GM23338 (cell line): ENCODE measurements at regions not wholly inside any gene's neighbourhood (a gene's known extent, or its start where the extent isn't known, plus 50 kb on each side); places are given as distances from the start of the nearest gene placed in this dataset.

Experiments
- ATAC-seq: fragments of 200-7000 bp; cut with Tn5 transposase; 3 replicates; pipeline ENCODE4 v1.9.1; 2020
- DNase-seq: peaks from one replicate; pipeline ENCODE4 v3.0.0-alpha.2; 2015; ENCODE audit warnings: low spot score
- H2AFZ ChIP-seq: fragments of 200-600 bp; sonication (generic); 2 replicates; pipeline ENCODE4 v1.8.0; 2016; ENCODE audit warnings: antibody characterized with exemption, mild to moderate bottlenecking, moderate library complexity
- H3F3A ChIP-seq: fragments of 200-600 bp; sonication (generic); replicated peaks from 2 replicates; pipeline ENCODE4 v1.8.0; 2017; ENCODE audit warnings: antibody characterized with exemption, mixed run types, low read depth
- H3K27ac ChIP-seq: fragments of 200-600 bp; sonication (generic); 2 replicates; pipeline ENCODE4 v1.6.1; 2016; ENCODE audit warnings: low read depth
- H3K27me3 ChIP-seq: fragments of 200-600 bp; sonication (generic); 2 replicates; pipeline ENCODE4 v1.8.0; 2016; ENCODE audit warnings: mild to moderate bottlenecking, mixed run types, moderate library complexity; ENCODE audit not compliant: insufficient read depth
- H3K36me3 ChIP-seq: fragments of 200-600 bp; sonication (generic); 2 replicates; pipeline ENCODE4 v1.8.0; 2016; ENCODE audit warnings: mild to moderate bottlenecking; ENCODE audit not compliant: insufficient read depth
- H3K4me1 ChIP-seq: fragments of 200-600 bp; sonication (generic); 2 replicates; pipeline ENCODE4 v1.8.0; 2016; ENCODE audit warnings: mild to moderate bottlenecking, moderate library complexity; ENCODE audit not compliant: insufficient read depth
- H3K4me2 ChIP-seq: fragments of 200-600 bp; sonication (generic); 2 replicates; pipeline ENCODE4 v1.7.1; 2017; ENCODE audit warnings: mixed run types
- H3K4me3 ChIP-seq: fragments of 200-600 bp; sonication (generic); 2 replicates; pipeline ENCODE4 v1.6.1; 2016; ENCODE audit warnings: mixed run types
- H3K79me2 ChIP-seq: fragments of 200-600 bp; sonication (generic); replicated peaks from 2 replicates; pipeline ENCODE4 v1.8.0; 2017; ENCODE audit warnings: mild to moderate bottlenecking; ENCODE audit not compliant: insufficient read depth
- H3K9me2 ChIP-seq: fragments of 200-600 bp; sonication (generic); 2 replicates; pipeline ENCODE4 v1.8.0; 2017; ENCODE audit not compliant: insufficient read depth
- H4K20me1 ChIP-seq: fragments of 200-600 bp; sonication (generic); replicated peaks from 2 replicates; pipeline ENCODE4 v1.8.0; 2017; ENCODE audit warnings: mild to moderate bottlenecking; ENCODE audit not compliant: insufficient read depth
- H3K27ac Mint-ChIP-seq: 2 replicates; pipeline ENCODE4 v1.8.0; 2020; ENCODE audit warnings: inconsistent platforms, mild to moderate bottlenecking, moderate library complexity, mixed read lengths
- H3K27me3 Mint-ChIP-seq: 3 replicates; pipeline ENCODE4 v1.8.0; 2022; ENCODE audit warnings: low read depth, mild to moderate bottlenecking, moderate library complexity, mixed read lengths, inconsistent platforms; ENCODE audit not compliant: insufficient read depth, poor library complexity
- H3K36me3 Mint-ChIP-seq: 3 replicates; pipeline ENCODE4 v1.8.0; 2021; ENCODE audit warnings: low read depth, mild to moderate bottlenecking, inconsistent platforms, moderate library complexity, mixed read lengths
- H3K4me1 Mint-ChIP-seq: 3 replicates; pipeline ENCODE4 v1.8.0; 2020; ENCODE audit warnings: mild to moderate bottlenecking, inconsistent platforms, mixed read lengths
- H3K4me3 Mint-ChIP-seq: 3 replicates; pipeline ENCODE4 v1.8.0; 2021; ENCODE audit warnings: moderate library complexity, mild to moderate bottlenecking, inconsistent platforms, mixed read lengths
- H3K9me3 Mint-ChIP-seq: 3 replicates; pipeline ENCODE4 v1.8.0; 2020; ENCODE audit warnings: moderate library complexity, mild to moderate bottlenecking, inconsistent platforms, mixed read lengths
- CREB1 ChIP-seq: fragments of 250-450 bp; sonication (Bioruptor Pico); IDR thresholded peaks from 2 replicates; pipeline ENCODE4 v1.5.0; 2020; ENCODE audit warnings: low read depth, mild to moderate bottlenecking, moderate library complexity
- EZH2 ChIP-seq: fragments of 200-600 bp; sonication (generic); IDR thresholded peaks from one replicate; pipeline ENCODE4 v1.8.0; 2017; ENCODE audit warnings: antibody characterized with exemption, mild to moderate bottlenecking, low read depth; ENCODE audit not compliant: unreplicated experiment
- EZH2phosphoT487 ChIP-seq: fragments of 200-600 bp; sonication (generic); IDR thresholded peaks from one replicate; pipeline ENCODE4 v1.8.1; 2018; ENCODE audit warnings: antibody characterized with exemption; ENCODE audit not compliant: unreplicated experiment
- JUNB ChIP-seq: IDR thresholded peaks from one replicate; pipeline ENCODE4 v1.6.1; 2016; ENCODE audit warnings: antibody characterized with exemption; ENCODE audit not compliant: unreplicated experiment
- NANOG ChIP-seq: IDR thresholded peaks from 2 replicates; pipeline ENCODE4 v1.6.1; 2016; ENCODE audit warnings: antibody characterized with exemption, borderline replicate concordance
- POLR2AphosphoS5 ChIP-seq: IDR thresholded peaks from 2 replicates; pipeline ENCODE4 v1.6.1; 2016; ENCODE audit warnings: antibody characterized with exemption, low read depth
- STAT1 ChIP-seq: IDR thresholded peaks from one replicate; pipeline ENCODE4 v1.6.1; 2016; ENCODE audit warnings: antibody characterized with exemption; ENCODE audit not compliant: unreplicated experiment
- ZNF114 ChIP-seq: fragments of 250-450 bp; sonication (Bioruptor Pico); IDR thresholded peaks from 2 replicates; pipeline ENCODE4 v1.5.0; 2020; ENCODE audit warnings: mild to moderate bottlenecking, moderate library complexity
- ZNF331 ChIP-seq: fragments of 250-450 bp; sonication (Bioruptor Pico); IDR thresholded peaks from 2 replicates; pipeline ENCODE4 v1.5.0; 2020; ENCODE audit warnings: low read depth, mild to moderate bottlenecking, moderate library complexity
- TF ChIP-seq, protein P1 (sequence below), 2 experiments: fragments of 200-600 bp in 1 of 2; sonication (generic) in 1 of 2; conservative IDR thresholded peaks; 2 replicates each; pipeline versions ENCODE4 v1.5.1 to v1.6.1; 2016 to 2017; ENCODE audit warnings: antibody characterized with exemption in 2 of 2, low read depth in 2 of 2, mild to moderate bottlenecking in 2 of 2, moderate library complexity in 1 of 2
- TF ChIP-seq, protein P2 (sequence below): IDR thresholded peaks from 2 replicates; pipeline ENCODE4 v1.6.1; 2016; ENCODE audit warnings: antibody characterized with exemption
- TF ChIP-seq, protein P3 (sequence below): fragments of 250-450 bp; sonication (Bioruptor Pico); IDR thresholded peaks from 2 replicates; pipeline ENCODE4 v1.5.0; 2020; ENCODE audit warnings: mild to moderate bottlenecking, moderate library complexity
- TF ChIP-seq, protein P4 (sequence below): IDR thresholded peaks from one replicate; pipeline ENCODE4 v1.6.1; 2018; ENCODE audit warnings: antibody characterized with exemption; ENCODE audit not compliant: unreplicated experiment

DNA sequence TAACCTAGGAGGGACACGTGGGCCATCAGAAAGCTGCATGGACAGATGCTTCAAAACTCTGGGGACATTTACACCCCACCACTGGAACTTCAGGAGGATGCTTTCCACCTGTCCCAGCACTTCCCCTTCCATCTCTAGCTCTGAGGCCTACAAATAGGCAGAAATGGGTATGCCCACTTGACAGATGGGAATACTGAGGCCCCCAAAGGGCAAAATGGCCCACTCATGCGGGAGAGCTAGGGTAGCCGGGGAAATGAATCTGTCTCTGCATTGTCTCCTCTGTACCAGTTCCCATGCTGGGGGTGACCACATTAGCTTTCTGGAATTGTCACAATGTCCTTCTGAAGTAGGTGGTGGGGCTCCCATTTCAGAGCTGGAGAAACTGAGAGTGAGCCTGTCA is 592.1 kb upstream of the CDH5 start:
- H4K20me1 ChIP-seq, result no peaks in the 10 kb centered on the region
- no peak overlapping the region for H3K4me3 Mint-ChIP-seq
- H3K4me2 ChIP-seq, result no peak overlapping the region
- peaks cover 33% of the 10 kb centered on the region for H3K4me1 Mint-ChIP-seq
- no peaks in the 10 kb centered on the region for H3K27me3 ChIP-seq
- H3K27ac Mint-ChIP-seq, result no peak overlapping the region
- H3K9me2 ChIP-seq, result peaks cover 7% of the 10 kb centered on the region; the same call in 1 of the 2 replicates
- no peaks in the 10 kb centered on the region for H3K79me2 ChIP-seq
- no peak overlapping the region for H3K27ac ChIP-seq
- DNase-seq (no peak), ATAC-seq (no peak)
- H3K36me3 ChIP-seq, result peaks cover 16% of the 10 kb centered on the region
- no peak overlapping the region for H2AFZ ChIP-seq
- H3K4me3 ChIP-seq, result no peak overlapping the region
- TF ChIP-seq EZH2, result no peak
- no peak for TF ChIP-seq NANOG
- TF ChIP-seq, protein P1, sequence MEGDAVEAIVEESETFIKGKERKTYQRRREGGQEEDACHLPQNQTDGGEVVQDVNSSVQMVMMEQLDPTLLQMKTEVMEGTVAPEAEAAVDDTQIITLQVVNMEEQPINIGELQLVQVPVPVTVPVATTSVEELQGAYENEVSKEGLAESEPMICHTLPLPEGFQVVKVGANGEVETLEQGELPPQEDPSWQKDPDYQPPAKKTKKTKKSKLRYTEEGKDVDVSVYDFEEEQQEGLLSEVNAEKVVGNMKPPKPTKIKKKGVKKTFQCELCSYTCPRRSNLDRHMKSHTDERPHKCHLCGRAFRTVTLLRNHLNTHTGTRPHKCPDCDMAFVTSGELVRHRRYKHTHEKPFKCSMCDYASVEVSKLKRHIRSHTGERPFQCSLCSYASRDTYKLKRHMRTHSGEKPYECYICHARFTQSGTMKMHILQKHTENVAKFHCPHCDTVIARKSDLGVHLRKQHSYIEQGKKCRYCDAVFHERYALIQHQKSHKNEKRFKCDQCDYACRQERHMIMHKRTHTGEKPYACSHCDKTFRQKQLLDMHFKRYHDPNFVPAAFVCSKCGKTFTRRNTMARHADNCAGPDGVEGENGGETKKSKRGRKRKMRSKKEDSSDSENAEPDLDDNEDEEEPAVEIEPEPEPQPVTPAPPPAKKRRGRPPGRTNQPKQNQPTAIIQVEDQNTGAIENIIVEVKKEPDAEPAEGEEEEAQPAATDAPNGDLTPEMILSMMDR (conservative IDR thresholded peaks at IDR 0.05; ENCODE audit: low read depth in 2 of 2), result no peak
- no peak for TF ChIP-seq JUNB
- TF ChIP-seq ZNF331, result no peak
- TF ChIP-seq POLR2AphosphoS5, result no peak
- TF ChIP-seq STAT1, result no peak
- no peak for TF ChIP-seq ZNF114 (CRISPR knock-in tag)
- TF ChIP-seq, protein P2, sequence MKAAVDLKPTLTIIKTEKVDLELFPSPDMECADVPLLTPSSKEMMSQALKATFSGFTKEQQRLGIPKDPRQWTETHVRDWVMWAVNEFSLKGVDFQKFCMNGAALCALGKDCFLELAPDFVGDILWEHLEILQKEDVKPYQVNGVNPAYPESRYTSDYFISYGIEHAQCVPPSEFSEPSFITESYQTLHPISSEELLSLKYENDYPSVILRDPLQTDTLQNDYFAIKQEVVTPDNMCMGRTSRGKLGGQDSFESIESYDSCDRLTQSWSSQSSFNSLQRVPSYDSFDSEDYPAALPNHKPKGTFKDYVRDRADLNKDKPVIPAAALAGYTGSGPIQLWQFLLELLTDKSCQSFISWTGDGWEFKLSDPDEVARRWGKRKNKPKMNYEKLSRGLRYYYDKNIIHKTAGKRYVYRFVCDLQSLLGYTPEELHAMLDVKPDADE, result no peak
- TF ChIP-seq EZH2phosphoT487, result no peak
- TF ChIP-seq, protein P3, sequence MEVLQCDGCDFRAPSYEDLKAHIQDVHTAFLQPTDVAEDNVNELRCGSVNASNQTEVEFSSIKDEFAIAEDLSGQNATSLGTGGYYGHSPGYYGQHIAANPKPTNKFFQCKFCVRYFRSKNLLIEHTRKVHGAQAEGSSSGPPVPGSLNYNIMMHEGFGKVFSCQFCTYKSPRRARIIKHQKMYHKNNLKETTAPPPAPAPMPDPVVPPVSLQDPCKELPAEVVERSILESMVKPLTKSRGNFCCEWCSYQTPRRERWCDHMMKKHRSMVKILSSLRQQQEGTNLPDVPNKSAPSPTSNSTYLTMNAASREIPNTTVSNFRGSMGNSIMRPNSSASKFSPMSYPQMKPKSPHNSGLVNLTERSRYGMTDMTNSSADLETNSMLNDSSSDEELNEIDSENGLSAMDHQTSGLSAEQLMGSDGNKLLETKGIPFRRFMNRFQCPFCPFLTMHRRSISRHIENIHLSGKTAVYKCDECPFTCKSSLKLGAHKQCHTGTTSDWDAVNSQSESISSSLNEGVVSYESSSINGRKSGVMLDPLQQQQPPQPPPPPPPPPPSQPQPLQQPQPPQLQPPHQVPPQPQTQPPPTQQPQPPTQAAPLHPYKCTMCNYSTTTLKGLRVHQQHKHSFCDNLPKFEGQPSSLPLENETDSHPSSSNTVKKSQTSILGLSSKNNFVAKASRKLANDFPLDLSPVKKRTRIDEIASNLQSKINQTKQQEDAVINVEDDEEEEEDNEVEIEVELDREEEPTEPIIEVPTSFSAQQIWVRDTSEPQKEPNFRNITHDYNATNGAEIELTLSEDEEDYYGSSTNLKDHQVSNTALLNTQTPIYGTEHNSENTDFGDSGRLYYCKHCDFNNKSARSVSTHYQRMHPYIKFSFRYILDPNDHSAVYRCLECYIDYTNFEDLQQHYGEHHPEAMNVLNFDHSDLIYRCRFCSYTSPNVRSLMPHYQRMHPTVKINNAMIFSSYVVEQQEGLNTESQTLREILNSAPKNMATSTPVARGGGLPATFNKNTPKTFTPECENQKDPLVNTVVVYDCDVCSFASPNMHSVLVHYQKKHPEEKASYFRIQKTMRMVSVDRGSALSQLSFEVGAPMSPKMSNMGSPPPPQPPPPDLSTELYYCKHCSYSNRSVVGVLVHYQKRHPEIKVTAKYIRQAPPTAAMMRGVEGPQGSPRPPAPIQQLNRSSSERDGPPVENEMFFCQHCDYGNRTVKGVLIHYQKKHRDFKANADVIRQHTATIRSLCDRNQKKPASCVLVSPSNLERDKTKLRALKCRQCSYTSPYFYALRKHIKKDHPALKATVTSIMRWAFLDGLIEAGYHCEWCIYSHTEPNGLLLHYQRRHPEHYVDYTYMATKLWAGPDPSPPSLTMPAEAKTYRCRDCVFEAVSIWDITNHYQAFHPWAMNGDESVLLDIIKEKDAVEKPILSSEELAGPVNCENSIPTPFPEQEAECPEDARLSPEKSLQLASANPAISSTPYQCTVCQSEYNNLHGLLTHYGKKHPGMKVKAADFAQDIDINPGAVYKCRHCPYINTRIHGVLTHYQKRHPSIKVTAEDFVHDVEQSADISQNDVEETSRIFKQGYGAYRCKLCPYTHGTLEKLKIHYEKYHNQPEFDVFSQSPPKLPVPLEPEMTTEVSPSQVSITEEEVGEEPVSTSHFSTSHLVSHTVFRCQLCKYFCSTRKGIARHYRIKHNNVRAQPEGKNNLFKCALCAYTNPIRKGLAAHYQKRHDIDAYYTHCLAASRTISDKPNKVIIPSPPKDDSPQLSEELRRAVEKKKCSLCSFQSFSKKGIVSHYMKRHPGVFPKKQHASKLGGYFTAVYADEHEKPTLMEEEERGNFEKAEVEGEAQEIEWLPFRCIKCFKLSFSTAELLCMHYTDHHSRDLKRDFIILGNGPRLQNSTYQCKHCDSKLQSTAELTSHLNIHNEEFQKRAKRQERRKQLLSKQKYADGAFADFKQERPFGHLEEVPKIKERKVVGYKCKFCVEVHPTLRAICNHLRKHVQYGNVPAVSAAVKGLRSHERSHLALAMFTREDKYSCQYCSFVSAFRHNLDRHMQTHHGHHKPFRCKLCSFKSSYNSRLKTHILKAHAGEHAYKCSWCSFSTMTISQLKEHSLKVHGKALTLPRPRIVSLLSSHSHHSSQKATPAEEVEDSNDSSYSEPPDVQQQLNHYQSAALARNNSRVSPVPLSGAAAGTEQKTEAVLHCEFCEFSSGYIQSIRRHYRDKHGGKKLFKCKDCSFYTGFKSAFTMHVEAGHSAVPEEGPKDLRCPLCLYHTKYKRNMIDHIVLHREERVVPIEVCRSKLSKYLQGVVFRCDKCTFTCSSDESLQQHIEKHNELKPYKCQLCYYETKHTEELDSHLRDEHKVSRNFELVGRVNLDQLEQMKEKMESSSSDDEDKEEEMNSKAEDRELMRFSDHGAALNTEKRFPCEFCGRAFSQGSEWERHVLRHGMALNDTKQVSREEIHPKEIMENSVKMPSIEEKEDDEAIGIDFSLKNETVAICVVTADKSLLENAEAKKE (CRISPR knock-in tag), result no peak
- no peak for TF ChIP-seq CREB1 (CRISPR knock-in tag)
- TF ChIP-seq, protein P4, sequence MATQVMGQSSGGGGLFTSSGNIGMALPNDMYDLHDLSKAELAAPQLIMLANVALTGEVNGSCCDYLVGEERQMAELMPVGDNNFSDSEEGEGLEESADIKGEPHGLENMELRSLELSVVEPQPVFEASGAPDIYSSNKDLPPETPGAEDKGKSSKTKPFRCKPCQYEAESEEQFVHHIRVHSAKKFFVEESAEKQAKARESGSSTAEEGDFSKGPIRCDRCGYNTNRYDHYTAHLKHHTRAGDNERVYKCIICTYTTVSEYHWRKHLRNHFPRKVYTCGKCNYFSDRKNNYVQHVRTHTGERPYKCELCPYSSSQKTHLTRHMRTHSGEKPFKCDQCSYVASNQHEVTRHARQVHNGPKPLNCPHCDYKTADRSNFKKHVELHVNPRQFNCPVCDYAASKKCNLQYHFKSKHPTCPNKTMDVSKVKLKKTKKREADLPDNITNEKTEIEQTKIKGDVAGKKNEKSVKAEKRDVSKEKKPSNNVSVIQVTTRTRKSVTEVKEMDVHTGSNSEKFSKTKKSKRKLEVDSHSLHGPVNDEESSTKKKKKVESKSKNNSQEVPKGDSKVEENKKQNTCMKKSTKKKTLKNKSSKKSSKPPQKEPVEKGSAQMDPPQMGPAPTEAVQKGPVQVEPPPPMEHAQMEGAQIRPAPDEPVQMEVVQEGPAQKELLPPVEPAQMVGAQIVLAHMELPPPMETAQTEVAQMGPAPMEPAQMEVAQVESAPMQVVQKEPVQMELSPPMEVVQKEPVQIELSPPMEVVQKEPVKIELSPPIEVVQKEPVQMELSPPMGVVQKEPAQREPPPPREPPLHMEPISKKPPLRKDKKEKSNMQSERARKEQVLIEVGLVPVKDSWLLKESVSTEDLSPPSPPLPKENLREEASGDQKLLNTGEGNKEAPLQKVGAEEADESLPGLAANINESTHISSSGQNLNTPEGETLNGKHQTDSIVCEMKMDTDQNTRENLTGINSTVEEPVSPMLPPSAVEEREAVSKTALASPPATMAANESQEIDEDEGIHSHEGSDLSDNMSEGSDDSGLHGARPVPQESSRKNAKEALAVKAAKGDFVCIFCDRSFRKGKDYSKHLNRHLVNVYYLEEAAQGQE, result no peak
- peaks cover 16% of the 10 kb centered on the region for H3K27me3 Mint-ChIP-seq
- 0 out of 2 replicates have a peak, but pooled peaks cover 8% of the 10 kb centered on the region for H3F3A ChIP-seq
- peaks cover 21% of the 10 kb centered on the region for H3K4me1 ChIP-seq
- peaks cover 49% of the 10 kb centered on the region for H3K9me3 Mint-ChIP-seq
- H3K36me3 Mint-ChIP-seq, result peaks cover 56% of the 10 kb centered on the region
